NB4 (cell line): ENCODE measurements at regions not wholly inside any gene's neighbourhood (a gene's known extent, or its start where the extent isn't known, plus 50 kb on each side); places are given as distances from the start of the nearest gene placed in this dataset.

Experiments used
- POLR2A ChIP-seq: IDR thresholded peaks from 2 replicates; pipeline ENCODE4 v1.6.1; 2011; ENCODE audit warnings: mild to moderate bottlenecking; ENCODE audit not compliant: insufficient read length; ENCODE audit errors: extremely low read depth
- TF ChIP-seq, protein P1 (sequence below): IDR thresholded peaks from one replicate; pipeline ENCODE4 v1.5.1; 2012; ENCODE audit warnings: low read depth, low read length
- TF ChIP-seq, protein P2 (sequence below): IDR thresholded peaks from 2 replicates; pipeline ENCODE4 v1.6.1; 2011; ENCODE audit warnings: low read depth, low read length

DNA sequence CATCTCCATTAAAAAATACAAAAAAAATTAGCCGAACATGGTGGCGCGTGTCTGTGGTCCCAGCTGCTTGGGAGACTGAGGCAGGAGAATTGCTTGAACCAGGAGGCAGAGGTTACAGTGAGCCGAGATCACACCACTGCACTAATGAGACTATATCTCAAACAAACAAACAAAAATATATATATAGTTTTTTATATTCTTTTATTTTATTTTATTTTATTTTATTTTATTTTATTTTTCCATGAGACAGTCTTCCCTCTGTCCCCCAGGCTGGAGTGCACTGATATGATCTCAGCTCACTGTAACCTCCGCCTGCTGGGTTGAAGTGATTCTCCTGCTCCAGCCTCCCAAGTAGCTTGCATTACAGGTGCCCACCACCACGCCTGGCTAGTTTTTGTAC, 79.5 kb downstream of the IRF2BPL start:
- TF ChIP-seq, protein P1, sequence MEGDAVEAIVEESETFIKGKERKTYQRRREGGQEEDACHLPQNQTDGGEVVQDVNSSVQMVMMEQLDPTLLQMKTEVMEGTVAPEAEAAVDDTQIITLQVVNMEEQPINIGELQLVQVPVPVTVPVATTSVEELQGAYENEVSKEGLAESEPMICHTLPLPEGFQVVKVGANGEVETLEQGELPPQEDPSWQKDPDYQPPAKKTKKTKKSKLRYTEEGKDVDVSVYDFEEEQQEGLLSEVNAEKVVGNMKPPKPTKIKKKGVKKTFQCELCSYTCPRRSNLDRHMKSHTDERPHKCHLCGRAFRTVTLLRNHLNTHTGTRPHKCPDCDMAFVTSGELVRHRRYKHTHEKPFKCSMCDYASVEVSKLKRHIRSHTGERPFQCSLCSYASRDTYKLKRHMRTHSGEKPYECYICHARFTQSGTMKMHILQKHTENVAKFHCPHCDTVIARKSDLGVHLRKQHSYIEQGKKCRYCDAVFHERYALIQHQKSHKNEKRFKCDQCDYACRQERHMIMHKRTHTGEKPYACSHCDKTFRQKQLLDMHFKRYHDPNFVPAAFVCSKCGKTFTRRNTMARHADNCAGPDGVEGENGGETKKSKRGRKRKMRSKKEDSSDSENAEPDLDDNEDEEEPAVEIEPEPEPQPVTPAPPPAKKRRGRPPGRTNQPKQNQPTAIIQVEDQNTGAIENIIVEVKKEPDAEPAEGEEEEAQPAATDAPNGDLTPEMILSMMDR, result no peak
- TF ChIP-seq, protein P2, sequence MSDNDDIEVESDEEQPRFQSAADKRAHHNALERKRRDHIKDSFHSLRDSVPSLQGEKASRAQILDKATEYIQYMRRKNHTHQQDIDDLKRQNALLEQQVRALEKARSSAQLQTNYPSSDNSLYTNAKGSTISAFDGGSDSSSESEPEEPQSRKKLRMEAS, result no peak
- no peak for TF ChIP-seq POLR2A
